ENCODE measurements at regions not wholly inside any gene's neighbourhood (a gene's known extent, or its start where the extent isn't known, plus 50 kb on each side); places are given as distances from the start of the nearest gene placed in this dataset.

DNA sequence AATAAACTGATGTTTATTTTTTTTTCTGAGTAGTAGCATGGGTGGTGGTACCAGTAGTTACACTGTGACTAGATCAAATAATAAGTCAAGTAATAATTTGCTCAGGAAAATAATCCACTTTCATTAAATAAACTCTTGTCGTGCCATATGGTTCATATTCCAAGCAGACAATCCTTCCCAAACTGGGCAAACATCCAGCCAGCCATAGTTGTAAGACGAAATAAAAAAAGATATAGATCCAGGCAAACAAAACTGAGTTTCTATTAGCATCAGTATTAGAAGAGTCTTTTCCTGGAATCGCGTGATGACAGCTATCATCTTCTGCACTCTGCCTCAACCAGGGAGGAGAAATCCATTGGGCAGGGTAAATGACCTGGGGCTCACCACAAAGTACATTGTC lies 508.4 kb upstream of the GOT2 start:
- no peak for DNase-seq (ENCODE audit: low spot score)

DNA sequence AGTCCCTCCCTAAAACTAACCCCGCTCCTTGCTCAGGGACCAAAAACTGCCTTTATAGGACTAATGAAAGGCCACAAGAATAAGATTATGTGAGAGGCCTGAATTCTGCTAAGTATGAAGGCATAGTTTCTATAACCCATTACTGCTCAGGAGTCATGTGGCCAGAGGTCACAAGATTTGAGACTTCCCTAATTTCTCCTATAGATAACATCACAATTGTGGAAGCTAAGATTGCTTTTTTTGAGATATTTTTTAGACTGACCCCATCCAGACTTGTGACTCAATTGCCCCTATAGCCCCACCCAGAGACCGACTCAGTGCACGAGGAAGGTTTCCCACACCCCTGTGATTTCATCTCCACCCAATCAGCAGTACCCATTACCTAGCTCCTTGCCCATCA lies 504.1 kb upstream of the GOT2 start:
- DNase-seq (ENCODE audit: low spot score) = no peak

DNA sequence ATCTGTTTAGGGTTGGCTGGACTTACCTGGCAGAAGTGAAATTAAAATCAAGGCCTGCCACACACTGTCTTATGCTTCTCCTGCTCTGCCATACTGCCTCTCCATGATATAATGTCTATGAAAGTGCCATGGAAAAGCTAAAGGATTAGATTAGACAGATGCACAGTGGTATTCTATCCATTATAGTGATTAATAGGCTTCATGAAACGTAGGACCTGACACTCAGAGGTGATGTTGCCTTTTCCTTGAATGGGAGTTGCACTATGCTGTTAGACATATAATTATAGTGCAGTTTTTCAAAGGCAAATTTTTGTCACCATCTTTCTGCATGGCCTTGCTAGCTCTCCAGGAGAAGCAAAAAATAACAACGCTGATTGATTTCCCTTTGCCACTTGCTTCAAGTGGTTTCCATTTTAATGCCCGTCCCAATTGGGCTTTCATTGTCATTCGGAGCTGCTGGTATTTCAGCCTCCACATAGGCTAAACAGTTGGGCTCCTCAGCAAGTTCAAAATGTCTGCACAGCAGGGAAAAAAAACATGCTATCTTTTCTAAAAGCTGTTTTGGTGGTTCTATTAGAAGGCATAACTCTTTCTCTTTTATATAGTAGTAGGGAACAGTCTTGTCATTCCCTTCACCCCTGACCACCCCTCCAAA lies 502.8 kb upstream of the GOT2 start:
- DNase-seq (ENCODE audit: low spot score) = no peak

DNA sequence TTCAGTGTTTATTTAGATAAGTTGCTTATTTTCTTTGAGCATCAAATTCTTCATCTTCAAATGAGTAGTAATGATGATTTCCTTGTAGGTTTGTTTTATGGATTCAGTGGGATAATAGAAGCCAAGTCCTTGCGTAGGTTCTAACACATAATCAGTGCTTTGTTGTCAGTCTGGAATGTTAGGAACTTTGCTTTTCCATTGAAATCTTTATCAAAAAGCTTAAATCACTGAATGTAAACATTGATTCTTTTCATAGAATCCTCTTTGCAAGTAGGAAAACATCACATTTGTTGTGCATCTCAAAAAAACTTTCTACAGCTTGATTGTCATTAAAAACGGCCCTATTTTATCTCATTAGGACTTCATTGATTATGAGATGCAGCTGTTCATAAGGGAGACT lies 490.3 kb upstream of the GOT2 start:
- DNase-seq (ENCODE audit: low spot score) = no peak

DNA sequence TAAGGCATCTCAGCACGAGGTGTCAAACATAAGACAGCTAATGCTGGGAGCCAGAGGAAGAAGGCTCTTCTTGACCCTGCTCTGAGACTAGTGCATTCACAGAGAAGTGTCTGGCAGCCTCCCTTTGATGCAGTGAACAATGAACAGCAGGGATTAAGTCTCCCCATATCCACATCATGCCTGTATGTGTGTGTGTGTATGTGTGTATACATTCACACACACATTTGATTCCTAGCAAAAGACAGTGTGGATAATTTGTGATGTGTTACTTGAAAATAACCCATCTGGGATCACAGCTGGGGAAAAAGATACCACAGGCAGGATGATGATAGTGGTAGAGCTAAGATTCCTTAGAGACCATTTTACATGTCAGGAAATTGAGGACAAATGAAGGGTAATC lies 485.9 kb upstream of the GOT2 start:
- no peak for DNase-seq (ENCODE audit: low spot score)

DNA sequence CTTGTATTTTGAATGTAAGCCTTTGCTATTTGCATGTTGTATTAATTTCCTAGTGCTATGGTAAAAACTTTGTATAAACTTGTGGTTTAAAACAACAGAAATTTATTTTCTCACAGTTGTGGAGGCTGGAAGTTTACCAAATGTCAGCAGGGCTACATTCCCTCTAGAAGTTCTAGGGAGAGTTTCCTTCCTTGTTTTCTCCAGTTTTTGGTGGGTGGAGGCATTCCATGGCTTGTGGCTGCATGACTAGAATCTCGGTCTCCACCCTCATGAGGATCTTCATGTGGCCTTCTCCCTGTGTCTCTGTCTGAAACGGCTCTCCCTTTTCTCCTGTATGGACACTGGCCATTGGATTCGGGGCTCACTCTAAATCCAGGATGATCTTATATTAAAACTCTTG lies 482.2 kb upstream of the GOT2 start:
- DNase-seq (ENCODE audit: low spot score) = no peak

DNA sequence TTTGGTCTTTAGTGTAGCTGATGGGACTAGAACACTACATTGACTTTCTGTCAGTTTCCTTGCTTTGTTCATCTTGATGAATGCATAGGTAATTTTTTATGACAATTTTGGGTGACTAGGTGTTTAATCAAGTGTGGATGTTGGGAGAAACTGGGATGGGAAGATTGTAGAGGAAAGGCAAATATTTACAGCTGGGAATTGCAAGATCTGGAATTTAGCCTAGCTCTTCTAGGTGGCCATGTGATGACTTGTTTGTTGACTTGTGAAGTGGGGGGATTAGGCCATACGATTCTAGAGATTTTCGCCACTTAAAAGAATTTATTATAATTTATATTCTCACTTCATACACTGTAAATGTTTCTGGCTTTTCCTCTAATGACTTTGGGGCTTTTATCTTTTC lies 480.3 kb upstream of the GOT2 start:
- DNase-seq (ENCODE audit: low spot score) = no peak

DNA sequence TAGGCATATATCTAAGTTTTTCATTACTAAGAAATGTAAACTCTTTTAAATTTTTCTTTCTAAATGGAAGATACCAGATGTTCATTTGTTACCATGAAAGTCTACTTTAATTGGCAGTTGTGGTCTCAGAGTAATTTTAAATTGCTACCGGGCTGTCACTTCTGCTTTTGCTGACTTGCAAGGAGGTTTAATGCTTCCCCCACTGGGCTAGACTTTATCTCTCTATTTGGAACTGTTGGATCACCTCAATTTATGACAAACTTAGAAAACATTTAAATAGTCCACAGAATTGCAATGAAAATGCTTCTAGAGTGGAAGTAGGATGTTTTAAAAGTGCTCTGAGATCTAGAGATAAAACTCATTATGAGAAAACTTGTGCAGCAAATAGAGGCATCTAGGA lies 479.8 kb upstream of the GOT2 start:
- no peak for DNase-seq (ENCODE audit: low spot score)

DNA sequence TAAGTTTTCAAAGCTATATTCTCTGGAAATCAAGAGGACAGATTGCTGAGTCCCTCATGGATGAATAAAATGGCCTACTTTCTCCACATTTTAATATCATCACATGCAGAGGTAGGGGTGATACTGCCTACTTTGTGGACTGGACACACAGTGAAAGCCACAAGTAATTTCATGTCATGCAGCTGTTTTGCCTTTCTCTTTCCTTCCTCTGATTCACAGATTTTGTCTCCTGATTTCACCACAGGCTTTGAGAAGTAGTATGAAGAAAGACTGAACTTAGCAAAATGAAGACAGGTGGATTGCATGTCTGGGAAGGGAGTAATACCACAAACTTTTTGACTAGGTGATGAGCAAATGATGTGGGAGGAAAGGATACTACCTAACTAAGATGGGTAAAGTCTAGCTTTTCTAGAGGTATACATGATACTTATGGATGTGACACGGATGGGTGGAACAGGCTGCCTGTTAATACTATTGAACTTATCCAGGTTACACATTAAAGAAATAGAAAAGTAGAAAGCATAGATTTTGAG lies 478.4 kb upstream of the GOT2 start:
- no peak for DNase-seq (ENCODE audit: low spot score)

DNA sequence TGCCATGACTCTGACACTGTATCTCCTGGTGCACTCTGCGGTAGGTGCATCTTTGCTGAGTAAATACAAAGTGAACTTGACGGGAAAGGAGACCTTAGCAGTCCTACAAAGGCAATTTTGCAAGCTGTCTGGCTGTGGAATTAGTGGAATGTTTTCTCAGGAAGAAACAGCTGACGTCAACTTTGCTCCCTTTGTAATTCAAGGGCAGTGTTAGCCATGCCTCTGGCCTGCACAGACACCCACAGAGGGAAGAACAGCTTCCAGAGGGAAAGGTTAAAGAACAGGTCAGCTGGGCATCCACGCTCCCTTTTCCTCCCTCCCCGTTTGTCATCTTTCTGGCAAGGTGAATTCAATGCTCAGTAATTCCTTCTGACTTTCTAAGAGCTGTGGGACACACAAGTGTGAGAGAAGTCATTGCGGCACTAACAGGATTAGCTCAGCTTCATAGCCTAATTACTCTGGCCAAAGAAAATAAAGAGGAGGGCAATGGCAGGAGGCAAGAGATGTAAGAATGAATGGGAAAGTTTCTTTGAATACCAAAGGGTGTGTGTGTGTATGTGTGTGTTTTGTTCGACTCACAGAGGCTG lies 476.9 kb upstream of the GOT2 start:
- DNase-seq (ENCODE audit: low spot score) = peak; percentile 64

DNA sequence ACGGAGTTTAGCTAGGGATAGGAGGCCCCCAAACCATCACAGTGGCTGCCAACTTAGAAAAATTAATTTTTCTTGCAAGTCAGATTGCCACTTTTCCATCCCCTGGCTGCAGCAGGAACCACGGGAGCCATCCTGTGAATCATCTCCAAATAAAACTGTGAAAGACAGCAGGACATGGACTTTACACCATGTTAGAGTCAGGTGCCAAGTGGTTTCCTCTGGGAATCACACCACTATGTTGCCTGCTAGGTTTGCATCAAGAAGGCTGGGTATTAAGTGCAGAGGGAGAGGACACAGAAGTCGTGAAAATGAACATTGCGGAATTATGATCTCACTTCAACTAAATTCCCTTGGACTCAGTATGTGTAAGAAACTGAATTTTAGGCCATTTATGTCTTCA lies 471.3 kb upstream of the GOT2 start:
- DNase-seq (ENCODE audit: low spot score) = no peak

DNA sequence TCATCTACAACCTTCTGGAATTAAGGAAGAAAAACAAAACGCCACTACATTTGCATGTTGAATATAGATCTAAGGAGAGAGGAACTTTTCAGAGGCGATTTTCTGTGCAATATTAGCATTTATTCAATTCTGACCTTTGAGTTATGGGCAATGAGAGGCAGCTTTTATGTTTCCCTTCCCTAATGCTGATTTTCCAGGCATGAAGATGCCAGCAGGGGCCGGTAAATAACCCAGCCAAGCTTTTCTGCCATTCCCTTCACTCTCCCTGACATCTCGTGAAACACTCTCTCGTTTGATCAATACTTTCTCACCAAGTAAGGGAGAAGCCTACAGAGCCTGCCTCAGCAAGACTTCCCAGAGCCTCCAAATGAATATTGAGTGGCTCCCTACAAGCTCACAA lies 470.5 kb upstream of the GOT2 start:
- DNase-seq (ENCODE audit: low spot score) = no peak

DNA sequence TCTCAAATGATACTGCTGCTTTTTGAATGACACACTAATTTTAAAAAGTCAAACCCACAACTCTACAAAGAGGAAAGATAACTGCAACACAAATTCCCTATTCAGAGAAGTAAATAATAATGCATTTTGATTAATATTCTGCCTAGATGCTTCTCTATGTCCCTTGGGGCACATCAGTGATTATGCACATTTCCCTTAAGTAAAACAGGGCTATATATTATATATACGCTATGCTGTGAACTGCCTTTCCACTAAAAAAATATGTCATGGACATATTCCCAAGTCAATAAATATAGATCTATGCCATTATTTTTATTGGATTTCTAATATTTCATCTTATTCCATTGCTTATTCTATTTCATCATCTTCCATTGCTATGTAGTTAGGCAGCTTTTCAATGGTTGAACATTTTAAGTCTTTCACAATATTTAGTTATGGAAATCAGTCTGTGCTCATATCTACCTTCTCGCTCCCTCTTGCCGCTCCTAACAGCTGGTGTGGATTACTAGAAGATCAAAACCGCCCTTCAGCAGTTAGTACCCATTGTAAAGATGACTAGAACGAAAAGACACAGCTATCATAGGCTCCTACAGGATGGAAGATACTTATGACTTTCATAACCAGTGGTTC lies 468.2 kb upstream of the GOT2 start:
- no peak for DNase-seq (ENCODE audit: low spot score)

DNA sequence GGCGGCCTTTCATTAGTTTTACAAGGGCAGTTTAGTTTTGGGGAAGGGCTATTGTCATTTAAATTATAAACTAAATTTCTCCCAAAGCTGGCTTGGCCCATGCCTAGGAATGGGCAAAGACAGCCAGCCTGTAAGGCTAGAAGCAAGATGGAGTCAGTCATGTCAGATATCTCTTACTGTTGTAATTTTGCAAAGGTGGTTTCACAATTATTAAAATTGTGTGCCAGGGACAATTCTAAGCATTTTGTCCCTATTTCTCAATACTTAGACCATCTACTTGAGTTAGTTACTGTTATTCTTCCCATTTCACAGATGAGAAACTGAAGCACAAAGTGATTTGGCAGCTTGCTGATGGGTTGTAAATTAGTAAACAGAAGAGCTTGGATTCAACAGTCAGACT lies 467.7 kb upstream of the GOT2 start:
- no peak for DNase-seq (ENCODE audit: low spot score)

DNA sequence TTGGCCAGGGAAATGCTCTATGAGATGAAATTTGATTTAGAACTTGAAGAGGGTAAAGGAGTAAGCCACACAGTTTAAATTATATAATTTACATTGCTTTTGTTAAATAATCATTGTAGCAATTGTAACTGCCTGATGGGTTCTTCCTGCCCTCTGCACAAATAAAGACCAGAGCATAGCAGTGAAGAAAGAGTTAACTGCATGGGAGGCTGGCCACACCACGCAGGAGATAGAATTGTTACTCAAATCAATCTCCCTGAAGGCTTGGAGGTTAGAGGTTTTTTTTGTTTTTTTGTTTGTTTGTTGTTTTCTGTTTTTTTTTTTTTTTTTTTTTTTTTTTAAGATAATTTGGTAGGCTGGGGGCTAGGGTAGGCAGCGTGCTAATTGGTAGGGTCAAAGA lies 467.0 kb upstream of the GOT2 start:
- no peak for DNase-seq (ENCODE audit: low spot score)

DNA sequence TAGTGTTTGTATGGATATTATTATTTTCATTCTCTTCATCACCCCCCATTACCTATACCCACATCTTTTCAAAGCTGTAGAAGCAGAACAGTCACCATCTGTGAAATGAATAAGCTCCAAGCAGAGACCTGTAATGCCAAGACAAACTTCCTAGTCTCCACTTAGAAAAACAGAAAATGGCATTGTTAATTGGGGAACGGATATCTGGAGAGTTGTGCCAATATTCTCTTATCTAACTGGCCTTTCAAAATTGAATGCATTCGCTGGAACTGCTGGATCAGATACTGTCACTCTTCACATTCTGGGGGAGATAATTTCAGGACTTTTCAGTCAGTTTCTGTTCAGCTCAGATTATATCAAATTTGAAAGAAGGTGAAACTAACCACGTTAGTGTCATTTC lies 464.4 kb upstream of the GOT2 start:
- no peak for DNase-seq (ENCODE audit: low spot score)

DNA sequence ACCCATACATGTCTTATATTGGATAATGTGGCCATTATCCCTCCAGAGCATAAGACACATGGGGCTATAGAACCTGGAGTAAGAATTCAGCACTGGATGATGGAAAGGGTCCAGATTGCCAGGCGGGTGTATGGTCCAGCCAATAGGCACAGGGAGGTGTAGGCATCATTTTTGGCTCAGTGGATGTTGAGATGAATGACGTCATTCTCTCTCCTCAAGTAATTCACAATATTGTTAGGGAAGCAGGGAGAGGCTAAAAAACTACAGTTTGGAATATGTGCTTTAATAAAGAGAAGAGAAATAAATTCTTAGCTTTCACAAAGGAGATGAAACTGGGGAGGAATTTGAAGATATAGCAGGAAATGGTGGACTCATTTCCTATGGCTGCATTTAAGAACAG lies 461.1 kb upstream of the GOT2 start:
- DNase-seq (ENCODE audit: low spot score) = no peak

DNA sequence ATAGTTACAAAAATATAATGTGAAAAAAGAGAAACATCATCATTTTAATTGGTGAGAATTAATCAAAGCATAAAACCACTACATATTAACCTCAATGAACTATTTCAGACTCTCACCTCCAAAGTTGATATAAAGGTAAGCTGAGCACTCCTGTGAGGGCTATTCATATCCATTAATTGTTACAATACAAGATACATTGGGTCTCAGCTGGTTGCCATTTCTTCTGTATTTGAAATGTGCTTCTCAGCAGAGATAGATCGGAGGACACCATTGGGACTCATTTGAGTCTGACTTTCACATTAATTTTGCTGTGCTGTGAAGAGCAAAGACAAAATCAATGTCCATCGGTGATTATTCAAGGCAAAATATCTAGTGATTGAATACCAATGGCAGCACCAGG lies 459.5 kb upstream of the GOT2 start:
- DNase-seq (ENCODE audit: low spot score) = no peak

DNA sequence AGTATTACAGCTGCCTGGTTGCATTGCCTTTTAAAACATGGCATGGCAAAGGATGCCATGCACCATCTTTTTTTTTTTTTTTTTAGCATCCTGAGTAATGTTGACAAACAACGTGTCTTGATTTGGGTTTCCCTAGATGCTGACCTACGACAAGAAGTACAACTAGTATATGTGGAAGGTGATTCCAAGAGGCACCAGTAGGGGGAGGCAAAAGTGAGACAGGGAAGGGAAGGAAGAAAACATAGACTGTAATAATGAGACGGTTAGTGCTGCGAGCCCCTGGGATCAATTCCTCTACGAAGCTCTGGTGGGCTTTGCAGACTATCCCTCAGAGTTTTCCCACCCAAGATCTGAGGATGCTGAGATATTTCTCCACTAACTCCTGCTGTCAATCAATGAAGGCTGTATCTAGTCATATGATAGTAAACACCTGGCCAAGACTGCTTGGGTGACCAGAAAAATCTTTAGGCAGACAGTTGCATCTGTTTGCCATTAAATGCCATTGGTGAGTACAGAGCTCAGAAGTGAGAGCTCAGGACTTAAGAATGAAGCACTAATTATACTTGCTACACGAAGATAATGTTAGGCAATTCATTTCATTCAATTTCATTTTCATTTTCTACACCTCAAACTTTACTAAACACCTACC lies 458.6 kb upstream of the GOT2 start:
- no peak for DNase-seq (ENCODE audit: low spot score)

DNA sequence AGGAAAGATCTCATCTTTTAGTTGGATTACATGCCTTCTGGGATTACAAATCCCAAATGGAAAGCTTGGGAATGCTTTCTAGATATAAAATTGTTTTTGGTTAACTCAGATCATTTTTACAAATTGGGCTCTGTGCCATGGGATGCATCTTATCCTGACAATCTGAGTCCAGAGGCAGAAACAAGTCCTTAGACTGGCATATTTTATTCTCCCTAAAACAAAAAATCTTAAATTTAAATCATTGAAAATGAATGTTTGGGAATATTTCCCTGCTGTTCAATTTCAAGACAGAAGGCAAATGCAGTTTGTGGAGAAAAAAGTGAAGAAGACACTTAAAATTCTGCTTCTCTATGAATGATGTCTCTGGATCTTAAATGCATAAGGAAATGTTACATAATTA lies 456.6 kb upstream of the GOT2 start:
- no peak for DNase-seq (ENCODE audit: low spot score)

DNA sequence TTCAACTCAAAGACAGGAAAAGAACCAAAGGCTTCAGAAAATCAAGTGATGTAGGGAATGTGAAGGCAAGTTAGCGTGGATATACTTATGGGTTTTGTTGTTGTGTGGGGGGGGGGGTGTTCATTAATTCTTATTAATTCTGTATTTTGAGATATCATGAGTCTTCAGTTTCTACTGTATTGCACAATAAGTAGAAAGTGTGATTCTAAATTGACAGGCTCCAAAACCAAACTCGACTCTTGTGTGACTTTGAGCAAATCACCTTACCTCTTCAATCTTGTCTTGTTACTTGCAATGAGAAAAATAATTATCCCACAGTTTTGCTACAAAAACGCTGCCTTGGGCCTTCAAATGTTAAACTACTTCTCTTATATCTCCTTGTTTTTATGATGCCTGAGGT lies 453.9 kb upstream of the GOT2 start:
- no peak for DNase-seq (ENCODE audit: low spot score)

DNA sequence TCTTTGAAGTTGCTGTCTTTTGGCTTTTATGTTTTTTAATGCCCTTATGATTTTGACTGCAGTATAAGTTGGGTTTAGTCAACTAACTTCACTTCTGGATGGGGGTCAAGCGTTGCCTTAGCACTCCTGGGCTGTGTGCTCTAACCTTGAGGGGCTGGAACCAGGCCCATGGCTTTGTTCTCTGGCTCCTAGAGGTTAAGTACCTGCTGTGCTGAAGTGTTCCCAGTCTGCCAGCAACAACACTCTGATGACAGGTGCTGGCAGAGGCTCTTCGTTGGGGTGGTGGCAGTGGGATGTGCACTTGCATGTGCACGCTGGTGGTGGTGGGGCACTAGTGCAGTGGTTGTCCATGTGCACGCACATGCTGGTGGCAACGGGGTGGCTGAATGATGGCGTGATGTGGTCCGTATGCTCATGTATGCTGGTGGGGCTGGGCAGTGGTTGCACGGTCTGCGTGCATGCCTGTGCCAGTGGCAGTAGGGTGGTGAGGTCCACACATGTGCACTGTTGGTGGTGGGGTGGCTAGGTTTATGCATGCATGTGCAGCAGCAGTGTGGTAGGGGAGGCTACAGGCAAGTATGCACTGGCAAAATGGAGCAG lies 447.8 kb upstream of the GOT2 start:
- no peak for DNase-seq (ENCODE audit: low spot score)

DNA sequence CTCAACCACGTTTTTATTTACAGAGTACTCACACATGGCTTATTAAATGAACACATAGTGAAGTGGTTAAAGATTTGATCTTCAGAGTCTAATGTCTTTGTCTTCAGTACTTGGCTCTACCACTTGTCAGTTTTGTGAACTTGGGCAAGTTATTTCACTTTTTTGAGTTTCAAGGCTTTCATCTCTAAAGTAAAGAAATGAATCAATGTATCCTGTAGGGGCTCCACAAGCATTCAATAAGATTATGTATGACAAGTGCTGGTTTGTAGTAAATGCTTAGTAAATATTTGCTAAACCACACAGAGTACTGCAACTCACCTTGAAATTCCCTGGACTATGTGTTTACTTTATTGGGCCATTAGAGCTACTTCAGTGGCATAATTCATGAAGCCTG lies 446.0 kb upstream of the GOT2 start:
- no peak for DNase-seq (ENCODE audit: low spot score)

Data from A172 (cell line).